GM19328 (cell line): ENCODE measurements at regions not wholly inside any gene's neighbourhood (a gene's known extent, or its start where the extent isn't known, plus 50 kb on each side); places are given as distances from the start of the nearest gene placed in this dataset.
"Not testable (repeated sequence)": the region's sequence is repeated elsewhere in the genome, so short reads cannot be mapped to it uniquely, and the experiment has no call there.

ENCODE experiments used
- ATAC-seq: cut with Tn5 transposase; IDR thresholded peaks from one replicate; pipeline ENCODE4 v1.9.1; 2021; ENCODE audit warnings: mild to moderate bottlenecking, moderate library complexity; ENCODE audit not compliant: unreplicated experiment

DNA sequence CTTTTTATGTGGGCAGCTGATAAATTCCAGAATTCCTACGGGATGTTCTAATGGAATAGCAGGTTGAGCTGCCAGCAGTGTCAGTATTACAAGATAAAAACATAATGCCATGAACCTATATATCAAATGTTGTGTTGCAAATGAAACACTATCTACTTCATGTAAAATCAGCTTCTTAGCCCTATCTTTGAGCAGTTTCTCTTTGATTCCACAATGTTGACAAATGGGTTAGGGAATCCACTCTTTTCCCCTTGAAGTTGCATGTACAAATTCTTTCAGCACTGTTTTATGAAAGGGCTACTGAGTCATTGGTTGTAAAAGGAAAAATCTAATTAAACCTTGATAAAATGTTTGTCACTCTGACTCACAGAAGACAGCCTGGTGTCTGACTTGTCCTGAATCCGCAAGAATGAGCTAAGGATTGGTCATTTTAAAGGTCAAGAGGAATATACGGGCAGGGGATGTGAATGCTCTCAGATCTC lies 950.6 kb upstream of the NUDT12 start:
- ATAC-seq = no peak

DNA sequence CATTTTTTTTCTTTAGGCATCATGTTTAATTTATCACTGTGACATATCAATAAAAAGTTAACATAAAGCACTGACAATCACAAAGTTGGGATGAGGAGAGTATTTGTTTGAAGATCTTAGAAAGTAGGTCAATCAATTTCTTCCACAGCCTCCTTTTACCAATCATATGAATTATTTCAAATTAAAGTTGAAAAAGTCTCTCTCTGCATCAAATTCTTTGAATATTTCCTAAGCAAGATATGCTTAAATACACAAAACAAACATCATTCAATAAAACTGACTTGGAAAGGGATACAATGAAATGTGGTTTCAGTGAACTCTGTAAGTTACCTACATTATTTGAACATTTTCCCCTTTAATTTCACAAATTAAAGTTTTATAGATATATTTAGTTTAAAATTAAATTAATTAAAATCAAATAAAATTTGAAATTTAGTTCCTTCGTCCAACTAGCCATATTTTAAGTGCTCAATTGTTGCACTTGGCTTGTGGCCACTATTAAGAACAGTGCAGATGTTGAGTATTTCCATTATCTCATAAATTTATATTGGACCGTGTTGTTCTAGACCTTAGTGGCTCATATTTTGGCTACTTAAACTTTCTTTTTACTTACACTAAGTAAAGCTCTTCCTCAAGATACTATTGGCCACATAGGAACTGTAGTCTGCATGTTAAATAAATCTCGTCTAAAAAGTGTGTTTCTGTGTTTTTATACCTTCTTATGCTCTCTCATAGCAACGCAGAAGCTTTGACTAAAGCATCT lies 949.7 kb upstream of the NUDT12 start:
- ATAC-seq = no peak

DNA sequence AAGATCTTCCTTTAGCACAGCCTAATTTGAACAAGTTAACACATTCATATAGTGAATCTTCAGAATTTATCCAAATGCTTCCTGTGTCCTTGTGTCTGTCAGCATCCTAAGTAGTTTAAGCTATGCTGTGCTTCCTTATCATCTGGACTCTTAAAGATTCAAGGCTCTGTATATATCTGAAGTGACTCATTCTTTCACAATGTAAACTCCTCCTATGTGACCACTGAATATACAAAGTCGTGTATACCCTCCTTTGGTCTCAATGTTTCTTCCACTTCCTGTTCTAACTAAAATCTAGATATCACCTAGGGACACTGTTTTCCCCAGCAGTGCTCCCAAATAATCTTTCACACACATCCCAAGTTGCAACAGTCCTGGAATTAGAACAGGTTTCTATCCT lies 935.7 kb upstream of the NUDT12 start:
- ATAC-seq = no peak

DNA sequence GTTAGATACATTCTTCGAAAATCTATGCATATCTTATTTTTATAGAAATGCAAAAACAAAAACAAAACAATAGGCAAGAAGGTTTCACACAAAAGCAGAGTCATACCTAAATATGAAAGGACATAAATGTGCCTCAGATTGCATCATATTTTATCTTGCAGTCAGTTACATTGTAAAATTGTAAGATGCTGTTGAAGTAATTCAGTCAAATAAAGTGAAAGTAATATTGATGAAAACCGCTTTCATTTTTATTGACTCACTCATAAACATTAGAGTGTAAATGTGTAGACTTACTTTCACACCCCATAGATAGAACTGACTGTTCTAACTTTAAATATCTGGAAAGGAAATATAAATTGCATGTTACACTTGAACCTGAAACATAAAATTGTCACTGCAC lies 931.5 kb upstream of the NUDT12 start:
- no peak for ATAC-seq

DNA sequence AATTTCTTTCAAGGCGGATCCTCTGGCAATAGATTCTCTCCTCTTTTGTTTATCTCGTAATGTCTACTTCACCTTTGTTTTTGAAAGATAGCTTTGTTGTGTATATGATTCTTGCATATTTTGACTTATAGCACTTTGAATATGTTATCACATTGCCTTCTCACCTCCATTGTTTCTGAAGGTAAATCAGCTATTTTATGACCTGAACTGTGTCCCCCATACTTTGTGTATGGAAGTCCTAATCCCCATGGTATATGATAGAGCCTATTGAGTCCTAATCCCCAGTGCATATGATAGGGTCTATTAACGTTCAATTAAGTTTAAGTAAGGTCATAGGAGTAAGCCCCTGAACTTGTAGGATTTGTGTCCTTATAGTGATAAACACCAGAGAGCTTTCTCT lies 910.2 kb upstream of the NUDT12 start:
- no peak for ATAC-seq

DNA sequence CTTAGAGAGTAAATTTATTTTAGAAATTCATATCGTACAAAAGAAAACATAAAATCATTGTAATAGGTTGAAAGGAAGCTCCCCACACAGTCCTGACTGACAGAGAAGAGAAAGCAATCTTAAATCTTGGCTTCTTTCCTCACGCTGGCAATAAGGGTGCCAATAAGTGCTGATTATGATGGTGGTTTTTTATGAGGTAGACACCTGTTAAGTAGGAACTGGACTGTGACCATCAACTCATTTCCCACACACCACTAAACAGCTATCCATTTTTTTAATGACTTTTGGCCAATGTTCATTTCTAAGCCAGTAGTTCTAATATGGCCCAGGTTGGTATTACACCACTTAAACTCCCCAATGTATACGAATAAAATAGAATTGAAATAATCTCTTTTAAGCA lies 893.5 kb upstream of the NUDT12 start:
- no peak for ATAC-seq

DNA sequence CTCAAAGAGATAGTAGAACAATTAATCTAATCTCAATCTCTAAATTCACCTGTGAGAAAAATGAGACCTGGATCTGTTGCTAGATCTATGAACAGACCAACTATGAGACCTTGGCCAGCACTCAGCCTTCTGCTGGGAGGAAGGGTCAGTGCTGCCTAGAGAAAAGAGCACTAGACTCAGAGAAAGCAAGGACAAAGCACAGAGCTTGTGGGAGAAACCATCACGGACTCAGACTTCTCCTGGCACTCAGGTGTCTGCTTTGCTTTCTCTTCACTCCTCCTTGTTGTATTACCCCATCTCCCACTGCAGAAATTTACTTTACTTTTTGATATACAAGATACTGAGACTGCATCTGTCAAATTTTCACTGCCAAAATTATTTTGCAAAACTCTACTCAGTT lies 890.0 kb upstream of the NUDT12 start:
- no peak for ATAC-seq

DNA sequence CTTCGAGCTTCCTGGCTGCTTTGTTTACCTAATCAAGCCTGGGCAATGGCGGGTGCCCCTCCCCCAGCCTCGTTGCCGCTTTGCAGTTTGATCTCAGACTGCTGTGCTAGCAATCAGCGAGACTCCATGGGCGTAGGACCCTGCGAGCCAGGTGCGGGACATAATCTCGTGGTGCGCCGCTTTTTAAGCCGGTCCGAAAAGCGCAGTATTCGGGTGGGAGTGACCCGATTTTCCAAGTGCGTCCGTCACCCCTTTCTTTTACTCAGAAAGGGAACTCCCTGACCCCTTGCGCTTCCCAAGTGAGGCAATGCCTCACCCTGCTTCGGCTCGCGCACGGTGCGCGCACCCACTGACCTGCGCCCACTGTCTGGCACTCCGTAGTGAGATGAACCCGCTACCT lies 889.3 kb upstream of the NUDT12 start:
- not testable (repeated sequence) for ATAC-seq

DNA sequence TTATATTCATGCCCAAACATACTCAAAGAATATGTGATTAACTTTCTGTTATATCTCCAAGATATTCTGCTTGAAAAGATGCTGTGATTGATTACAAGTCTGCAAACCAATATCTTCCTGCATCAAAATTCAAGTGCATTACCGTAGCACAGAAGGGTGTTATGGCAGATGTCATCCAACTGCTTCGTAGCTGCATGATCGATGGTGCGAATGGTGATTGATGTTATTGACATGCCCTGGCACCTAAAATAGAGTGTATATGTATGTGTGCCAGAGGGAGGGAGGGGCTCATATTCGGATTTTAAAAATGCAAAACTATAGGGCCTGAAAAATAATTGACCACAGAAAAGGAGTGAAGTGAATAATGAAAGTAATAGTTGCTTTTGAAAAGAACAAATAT lies 882.1 kb upstream of the NUDT12 start:
- no peak for ATAC-seq

DNA sequence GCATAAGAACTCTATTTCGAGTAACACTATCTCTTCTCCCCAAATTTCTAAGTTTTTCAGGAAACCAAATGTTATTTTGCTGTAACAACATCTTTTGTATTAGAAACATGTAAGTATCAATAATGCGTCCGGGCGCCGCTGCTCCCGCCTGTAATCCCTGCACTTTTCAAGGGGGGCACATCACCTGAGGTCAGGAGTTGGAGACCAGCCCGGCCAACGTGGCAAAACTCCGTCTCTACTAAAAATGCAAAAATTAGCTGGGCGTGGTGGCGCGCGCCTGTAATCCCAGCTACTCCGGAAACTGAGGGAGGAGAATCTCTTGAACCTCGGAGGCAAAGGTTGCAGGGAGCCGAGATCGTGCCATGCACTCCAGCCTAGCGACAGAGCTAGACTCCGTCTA lies 881.1 kb upstream of the NUDT12 start:
- no peak for ATAC-seq

DNA sequence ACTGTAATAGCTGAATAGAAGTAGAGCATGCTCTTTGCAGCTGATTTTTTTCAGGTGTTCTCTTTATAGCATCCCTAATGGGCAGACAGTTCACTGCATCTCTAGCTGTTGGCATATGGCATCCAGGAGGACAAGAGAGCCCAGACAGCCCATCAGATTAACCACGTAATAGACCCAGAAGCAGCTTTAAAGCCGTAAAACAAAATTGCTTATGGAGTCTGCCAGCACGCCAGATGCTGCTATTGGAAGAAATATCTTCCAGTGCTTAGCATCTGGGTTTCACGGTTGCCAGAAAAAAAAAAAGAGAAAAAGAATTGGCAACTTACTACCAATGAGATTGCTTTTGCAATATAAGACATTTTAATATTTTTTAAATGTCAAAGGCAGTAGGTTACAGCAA lies 869.4 kb upstream of the NUDT12 start:
- no peak for ATAC-seq

DNA sequence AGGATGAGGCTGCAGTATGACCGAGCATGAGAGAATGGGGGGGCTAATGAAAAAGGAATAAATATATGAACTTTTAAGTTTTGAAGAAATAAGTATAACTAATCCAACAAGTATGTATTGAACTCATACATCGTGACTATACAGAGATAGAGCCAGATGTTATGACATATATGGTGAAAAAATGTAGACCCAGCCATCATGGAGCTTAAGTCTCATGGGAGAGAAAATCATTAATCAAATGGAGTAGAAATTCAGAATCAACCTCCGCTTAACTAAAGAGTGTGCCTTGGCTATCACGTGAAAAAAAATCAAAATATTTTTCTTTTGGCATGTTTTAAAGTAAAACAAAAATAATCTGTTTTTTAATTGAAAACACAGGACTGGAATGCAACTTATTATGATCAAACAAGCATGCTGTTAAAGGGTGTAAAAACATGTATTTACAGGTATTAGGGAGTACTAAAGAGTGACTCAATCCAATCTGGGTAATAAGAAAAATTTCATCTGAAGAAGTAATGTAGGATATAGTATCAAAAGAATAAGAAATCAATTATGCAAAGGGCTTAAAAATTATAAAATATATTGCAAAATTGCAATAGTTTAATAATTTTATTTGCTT lies 868.5 kb upstream of the NUDT12 start:
- no peak for ATAC-seq

DNA sequence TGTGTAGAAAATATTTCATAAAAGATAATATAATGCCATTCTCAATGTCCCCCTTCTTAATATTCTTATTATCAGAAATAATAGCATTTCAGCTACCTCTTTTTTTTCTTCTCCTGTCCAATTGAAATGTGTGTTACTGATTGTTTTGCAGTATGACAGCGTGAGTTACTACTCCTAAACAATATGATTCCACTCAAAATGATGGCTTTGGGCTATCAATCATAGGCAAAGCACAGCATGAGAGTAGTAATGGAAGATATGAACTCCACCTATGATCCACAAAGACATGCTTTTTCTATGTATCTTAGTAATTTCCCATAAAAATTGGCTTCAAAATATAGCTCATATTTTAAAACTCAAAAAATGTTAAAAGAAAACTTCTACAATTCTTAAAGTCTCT lies 867.3 kb upstream of the NUDT12 start:
- no peak for ATAC-seq

DNA sequence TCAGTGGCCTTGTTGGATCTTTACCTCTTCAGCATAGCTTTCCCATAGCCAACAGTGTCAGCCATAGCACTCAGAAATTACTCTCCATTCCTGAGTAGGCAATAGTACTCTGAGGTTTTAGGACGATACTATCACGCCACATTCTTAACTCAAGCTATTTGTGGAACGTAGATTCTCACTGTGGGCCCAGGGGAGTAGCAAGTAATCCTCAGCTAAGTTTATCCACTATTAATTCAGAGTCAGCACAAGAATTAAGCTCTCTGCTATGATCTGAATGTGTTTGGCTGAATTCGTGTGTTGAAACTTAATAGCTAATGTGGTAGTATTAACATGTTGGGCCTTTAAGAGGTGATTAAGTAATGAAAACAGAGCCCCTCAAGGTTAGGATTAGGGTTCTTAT lies 858.8 kb upstream of the NUDT12 start:
- ATAC-seq = no peak

DNA sequence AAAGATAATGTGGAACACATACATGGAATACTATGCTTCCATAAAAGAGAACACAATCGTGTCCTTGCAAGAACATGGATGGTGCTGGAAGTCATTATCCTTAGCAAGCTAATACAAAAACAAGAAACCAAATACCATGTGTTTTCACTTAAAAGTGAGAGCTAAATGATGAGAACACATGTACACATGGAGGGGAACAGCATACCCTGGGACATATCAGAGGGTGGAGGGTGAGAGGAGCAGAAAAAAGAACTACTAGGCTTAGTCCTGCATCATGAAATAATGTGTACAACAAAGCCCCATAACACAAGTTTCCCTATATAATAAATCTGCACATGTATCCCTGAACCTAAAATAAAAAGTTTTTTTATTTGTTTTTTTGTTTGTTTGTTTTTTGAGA lies 855.5 kb upstream of the NUDT12 start:
- no peak for ATAC-seq

DNA sequence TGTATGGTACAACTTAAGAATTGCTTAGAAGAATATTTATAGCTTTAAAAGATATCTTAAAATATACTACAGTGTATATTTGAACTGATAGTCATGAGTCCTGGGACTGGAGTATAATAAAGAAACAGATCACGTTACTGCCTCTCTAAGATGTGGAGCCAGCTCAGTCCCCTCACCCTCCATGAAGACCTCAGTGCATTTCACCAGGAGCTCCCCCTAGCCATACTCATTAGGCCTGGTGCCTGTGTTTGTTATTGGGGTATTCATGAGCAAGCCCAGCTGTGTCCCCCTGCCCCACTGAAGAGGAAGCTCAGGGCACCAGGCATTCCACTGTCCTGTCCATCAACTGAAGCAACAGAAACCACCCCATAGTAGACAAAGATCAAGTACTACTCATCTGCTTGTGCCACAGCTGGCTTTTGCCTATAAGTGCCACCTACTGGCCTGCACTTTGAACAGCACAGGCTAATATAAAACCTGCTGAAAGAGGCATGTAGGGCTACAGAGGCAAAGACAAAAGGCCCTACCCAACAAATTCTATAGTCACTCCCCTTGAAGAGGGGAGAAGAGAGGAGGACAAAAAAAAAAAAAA lies 850.2 kb upstream of the NUDT12 start:
- peak; percentile 76 for ATAC-seq

DNA sequence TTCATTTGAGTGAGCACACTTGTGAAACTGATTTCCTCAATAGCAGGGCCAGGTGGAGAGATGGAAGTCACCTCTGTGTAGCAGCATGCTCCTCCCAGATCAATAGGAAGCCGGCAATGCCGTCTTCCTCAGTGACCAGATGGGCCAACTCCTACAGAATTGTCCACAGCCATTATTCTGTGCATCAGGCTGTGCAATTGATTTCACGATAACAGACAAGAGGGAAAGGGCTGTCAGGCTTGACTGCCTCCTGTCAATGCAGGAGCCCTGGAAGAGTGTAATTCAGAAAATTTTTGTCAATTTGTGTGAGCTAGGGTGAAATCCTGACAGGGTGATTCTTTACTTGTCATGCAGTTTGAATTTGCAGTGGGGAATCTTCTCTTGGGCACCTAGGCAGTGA lies 838.4 kb upstream of the NUDT12 start:
- ATAC-seq = no peak

DNA sequence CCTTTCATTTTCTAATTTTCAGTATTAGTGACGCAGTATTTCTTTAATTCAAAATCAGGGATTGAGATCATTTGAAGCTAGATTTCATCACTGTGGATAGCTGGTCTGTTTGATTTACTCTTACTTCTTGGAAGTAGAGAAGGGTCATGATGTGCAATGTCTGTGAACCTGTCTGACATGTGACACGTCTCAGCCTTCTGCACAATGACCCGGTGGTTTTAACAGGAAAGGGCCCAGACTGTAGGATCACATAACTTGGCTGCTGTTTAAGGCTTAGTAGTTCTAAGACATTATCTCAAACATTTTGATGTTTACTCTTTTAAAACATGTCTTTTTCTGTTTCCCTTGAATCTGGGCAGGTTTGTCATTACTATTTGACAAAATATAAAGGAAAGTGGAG lies 823.3 kb upstream of the NUDT12 start:
- ATAC-seq = no peak

DNA sequence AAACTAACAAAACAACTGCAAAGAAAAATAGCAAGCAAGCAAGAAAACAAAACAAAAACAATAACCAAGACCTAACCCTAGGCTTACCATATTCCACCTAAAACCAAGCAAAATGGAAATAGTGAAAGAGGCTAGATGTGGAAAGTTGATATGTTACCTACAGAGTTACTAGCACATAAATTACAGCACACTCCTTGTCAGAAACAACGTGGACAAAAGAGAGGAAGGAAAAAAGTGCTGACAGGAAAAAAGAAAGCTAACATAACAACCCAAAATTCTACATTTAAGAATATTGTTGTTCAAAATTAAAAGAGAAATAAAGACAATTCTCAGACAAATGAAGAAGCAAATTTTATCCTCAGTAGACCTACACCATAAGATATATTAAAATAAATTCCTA lies 812.8 kb upstream of the NUDT12 start:
- no peak for ATAC-seq

DNA sequence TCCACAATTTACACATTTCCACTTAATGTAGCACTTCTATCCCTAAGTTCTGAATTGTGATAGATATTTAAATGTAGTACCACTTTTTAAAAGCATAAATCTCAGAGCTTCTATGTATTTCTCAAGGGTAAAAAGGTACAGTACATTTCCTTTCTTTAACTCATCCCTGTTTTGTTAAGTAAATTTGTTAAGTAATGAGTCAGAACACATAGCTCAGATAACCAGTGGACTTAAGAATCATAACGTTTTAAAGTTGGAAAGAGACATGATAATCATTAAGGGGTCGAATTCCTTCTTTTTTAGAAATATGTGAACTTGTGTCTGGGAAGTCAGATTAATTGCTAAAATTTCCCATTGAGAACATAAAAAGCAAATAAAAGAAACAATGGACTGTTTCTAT lies 810.2 kb upstream of the NUDT12 start:
- no peak for ATAC-seq

DNA sequence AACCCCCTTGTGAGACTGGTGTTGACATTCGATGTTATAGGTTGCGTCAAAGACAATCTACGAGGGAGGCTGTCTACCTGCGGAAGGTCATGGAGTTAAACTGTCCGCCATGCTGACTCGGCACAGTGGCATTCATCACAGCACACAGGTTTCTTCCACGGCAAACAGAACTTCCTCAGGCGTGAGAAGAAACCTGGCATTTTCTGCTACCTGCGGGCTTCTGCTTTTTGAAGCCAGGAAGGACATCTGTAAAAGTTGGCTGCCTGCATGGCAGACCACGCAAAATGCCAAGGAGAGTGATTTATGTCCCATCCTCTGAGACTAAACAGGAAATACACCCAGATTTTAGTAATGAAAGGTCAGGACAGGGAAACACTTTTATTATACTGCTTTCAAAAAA lies 809.8 kb upstream of the NUDT12 start:
- no peak for ATAC-seq

DNA sequence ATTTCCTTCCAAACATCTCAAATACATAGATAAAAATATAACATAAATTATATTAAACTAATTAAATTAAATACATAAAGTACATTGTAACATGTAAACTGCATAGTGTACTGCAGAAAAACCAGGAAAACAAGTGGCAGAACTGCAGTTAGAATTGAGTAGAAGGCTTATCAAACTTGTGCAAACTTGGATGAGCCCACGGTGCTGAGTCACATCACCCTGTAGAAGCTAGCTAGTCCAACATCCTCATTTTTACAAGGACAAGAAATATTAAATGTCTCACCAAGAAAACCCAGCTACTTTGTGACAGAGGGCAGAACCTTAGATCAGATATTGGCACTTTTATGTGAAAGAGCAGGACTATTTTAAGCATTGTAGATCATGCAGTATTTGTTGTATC lies 807.9 kb upstream of the NUDT12 start:
- no peak for ATAC-seq
